GM19397 (cell line): ENCODE measurements at regions not wholly inside any gene's neighbourhood (a gene's known extent, or its start where the extent isn't known, plus 50 kb on each side); places are given as distances from the start of the nearest gene placed in this dataset.

ENCODE experiments used
- ATAC-seq: cut with Tn5 transposase; IDR thresholded peaks from one replicate; pipeline ENCODE4 v1.9.1; 2021; ENCODE audit warnings: mild to moderate bottlenecking, moderate library complexity; ENCODE audit not compliant: unreplicated experiment

GRCh38 chr10:84770824-84771223 lies 442.4 kb downstream of the CCSER2 start:
- ATAC-seq, result no peak

GRCh38 chr10:84783386-84783785 lies 455.0 kb downstream of the CCSER2 start:
- ATAC-seq, result peak; percentile 55

DNA sequence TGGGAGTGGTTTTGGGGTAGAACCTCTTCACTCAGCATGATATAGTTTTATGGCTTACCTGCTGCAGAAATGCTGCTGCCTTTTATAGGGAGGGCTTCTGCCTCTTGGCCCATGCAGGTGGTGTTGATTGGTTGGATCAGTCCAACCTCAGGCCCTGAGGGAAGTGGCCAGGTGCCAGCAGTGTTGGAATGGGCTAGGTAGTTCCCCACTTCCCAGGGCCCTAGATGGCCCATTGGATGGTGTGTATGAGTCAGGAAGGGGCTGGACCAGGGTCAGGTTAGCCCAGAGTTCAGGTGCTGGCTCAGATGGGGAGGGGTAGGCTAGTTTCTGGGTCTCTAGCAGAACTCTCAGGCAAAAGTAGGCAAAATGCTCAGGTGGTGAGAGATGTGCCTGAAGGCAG lies 455.5 kb downstream of the CCSER2 start:
- ATAC-seq, result no peak

- no peak for ATAC-seq
Measured at GRCh38 chr10:84784749-84785148, 456.4 kb downstream of the CCSER2 start.

- no peak for ATAC-seq
Measured at GRCh38 chr10:84789026-84789425, 460.6 kb downstream of the CCSER2 start.

- ATAC-seq, result no peak
Measured at GRCh38 chr10:84798312-84798711, 469.9 kb downstream of the CCSER2 start.

- no peak for ATAC-seq
Measured at GRCh38 chr10:84801156-84801555, 472.8 kb downstream of the CCSER2 start.

DNA sequence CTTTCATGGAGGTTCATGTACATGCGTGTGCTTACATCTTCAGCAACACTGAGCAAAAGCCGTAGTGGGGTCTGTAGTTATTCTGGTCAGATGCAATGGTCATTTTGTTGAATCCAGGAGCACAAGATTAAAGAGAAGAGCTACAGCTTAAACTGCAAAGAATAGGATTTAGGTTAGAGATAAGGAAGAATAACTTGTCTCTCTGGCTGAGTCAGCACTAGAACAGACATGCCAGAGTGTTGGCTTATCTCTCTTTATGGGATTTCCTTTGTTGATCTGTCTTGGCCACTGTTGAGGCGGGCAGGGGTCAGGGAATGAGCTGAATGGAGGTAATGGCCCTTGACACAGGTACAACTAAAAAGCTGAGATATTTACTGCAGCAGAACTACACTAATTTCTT lies 473.5 kb downstream of the CCSER2 start:
- ATAC-seq, result no peak

DNA sequence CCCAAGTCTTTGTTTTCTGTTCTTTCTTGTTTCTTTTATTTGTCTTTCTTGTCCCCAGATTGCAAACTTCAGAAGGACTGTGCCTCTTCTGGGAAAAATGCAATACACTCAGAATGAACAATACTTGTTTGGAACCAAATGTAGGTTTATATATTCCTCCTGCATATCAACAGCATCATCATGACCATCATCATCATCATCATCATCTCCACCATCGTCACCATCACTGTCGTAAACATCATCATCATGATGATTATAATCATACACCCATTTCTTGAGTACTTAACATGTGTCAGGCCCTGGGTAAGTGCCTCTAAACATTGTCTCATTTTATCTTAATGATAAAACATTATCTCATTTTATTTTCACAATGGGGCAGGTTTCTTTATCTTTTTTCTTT lies 476.8 kb downstream of the CCSER2 start:
- no peak for ATAC-seq

DNA sequence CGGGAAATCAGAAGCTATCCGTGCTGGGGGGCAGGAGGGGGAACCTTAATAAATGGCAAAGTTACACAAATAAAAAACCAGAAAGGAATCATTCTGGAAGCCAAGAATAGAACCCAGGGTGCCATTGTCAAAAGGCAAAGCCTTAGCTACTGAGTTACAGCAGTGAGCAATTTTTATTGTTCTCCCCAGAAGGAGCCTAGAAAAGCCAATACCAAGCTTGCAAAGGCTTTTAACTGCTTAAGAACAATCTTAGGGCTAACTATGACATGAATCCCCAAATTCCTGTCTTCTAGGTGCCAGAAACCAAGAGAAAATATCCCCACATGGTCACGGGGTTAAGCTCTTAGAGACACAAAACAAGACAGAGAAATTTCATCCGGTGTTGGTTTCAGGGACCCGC lies 482.7 kb downstream of the CCSER2 start:
- ATAC-seq, result no peak

DNA sequence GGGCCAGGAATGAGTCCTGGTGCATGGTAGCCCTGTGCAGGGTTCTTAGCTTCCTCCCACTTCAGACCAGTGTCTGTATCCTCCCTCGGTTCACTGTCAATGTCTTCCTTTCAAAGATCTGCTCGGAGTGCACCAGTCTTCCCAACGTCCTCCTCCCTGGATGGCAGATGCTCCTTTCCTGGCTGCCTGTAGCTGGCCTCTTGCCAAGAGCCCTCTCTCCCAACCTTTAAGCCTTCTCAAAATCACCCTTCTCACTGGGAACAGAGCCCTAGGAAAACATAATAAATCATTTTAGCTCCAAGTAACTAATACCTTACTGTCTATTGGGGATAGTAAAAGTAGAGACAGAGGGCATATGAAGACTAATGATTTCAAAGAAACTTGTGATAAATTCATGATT lies 490.6 kb downstream of the CCSER2 start:
- ATAC-seq, result no peak

DNA sequence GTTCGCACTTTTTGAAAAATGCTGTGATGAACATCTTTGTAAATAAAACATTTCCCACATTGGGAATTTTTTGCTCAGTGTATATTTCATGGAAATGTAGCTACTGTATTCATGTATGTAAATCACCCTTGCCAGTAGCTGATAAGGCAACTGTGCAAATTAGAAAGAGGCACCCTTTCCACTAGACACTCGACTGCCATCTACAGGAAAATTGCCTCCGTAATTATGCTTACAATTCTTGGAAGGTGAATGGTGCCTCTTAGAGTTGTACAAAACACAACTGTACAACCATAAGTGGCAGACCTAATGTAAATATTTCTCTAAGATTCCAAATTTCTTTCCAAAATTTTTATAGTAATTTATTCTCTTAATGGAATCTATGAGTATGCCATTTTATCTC lies 491.7 kb downstream of the CCSER2 start:
- no peak for ATAC-seq

DNA sequence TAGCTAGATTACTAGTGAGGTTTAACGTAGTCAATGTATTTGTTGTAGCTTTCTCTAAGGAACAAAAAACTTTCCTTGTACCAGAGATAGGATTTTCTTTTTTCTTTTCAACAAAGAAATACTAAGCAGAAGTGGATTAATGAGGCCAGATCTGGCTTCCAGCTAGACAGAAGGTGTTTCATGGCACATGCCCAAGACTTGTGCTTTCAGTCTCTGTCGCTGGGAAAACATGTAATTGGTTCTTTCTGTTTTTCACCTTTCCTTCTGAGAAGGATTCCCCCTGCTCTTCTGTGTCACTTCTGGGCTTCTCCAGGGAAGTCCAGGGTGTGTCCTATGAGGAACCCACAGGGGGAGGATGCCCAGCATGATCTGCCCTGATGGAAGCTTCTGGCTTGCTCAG lies 492.2 kb downstream of the CCSER2 start:
- no peak for ATAC-seq

GRCh38 chr10:84822931-84823630 lies 494.7 kb downstream of the CCSER2 start:
- no peak for ATAC-seq

- no peak for ATAC-seq
Measured at GRCh38 chr10:84824525-84824924, 496.1 kb downstream of the CCSER2 start.

DNA sequence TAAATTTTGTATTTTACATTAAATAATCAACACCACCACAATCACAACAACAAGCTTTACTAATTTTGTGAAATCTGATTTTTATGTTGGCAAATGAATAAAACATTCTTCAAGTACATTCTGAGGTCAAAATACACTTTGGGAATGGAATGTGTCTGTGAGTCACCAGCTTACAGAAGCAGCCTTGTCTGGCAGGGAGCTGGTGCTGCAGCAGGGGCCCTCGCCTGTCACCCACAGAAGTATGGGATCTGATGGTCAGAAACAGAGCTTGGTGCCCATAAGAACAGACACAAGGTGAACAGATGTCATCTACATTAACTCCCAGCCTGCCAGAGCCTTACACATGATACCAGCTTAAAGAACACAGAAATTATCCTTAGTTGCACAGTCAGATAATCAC lies 496.9 kb downstream of the CCSER2 start:
- no peak for ATAC-seq

- ATAC-seq, result no peak
Measured at GRCh38 chr10:84826704-84827103, 498.3 kb downstream of the CCSER2 start.

GRCh38 chr10:84829131-84829530 lies 500.7 kb downstream of the CCSER2 start:
- ATAC-seq, result no peak

GRCh38 chr10:84837041-84837812 lies 508.8 kb downstream of the CCSER2 start:
- ATAC-seq, result no peak

DNA sequence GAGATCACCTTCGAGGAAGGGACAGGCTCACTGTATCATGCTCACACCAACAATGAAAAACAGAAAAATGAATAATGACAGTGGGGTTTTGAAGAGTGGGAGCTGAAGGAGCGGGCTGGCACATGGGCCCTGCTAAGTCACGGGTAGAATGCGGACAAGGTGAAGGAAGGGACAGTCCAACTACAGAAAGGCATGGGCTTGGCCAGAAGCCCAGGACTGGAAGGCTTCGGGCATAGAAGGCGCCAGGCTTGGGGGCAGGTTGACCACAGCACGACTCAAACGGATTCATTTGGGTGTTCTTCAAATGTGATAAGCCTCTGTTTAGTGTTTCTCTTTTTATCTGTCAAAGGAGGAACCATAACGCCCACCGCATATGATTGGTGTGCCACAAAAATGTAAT lies 509.5 kb downstream of the CCSER2 start:
- ATAC-seq, result no peak

GRCh38 chr10:84838851-84839250 lies 510.5 kb downstream of the CCSER2 start:
- no peak for ATAC-seq

GRCh38 chr10:84842593-84842992 lies 514.2 kb downstream of the CCSER2 start:
- no peak for ATAC-seq

- ATAC-seq, result no peak
Measured at GRCh38 chr10:84844461-84844860, 516.1 kb downstream of the CCSER2 start.
